Left ventricle myocardium superior (tissue), 1 donor: ENCODE measurements at regions not wholly inside any gene's neighbourhood (a gene's known extent, or its start where the extent isn't known, plus 50 kb on each side); places are given as distances from the start of the nearest gene placed in this dataset.
"Not testable (repeated sequence)": the region's sequence is repeated elsewhere in the genome, so short reads cannot be mapped to it uniquely, and the experiment has no call there.

Experiments used
- ATAC-seq: fragments of 200-7000 bp; cut with Tn5 transposase; one replicate; pipeline ENCODE4 v1.9.1; 2020; ENCODE audit warnings: mild to moderate bottlenecking, moderate library complexity
- DNase-seq: peaks from one replicate; pipeline ENCODE4 v3.0.0-alpha.2; 2020
- intact Hi-C: fragments of 100-400 bp; cut with micrococcal nuclease; formaldehyde crosslinking; loops from one replicate; pipeline ENCODE4 v1.11.0; 2022
- donor health status: DM: no; HTN: yes; CAD: no; lungs with severe emphysema.

GRCh38 chr3:71928212-71928611, 143.3 kb upstream of the PROK2 start:
- intact Hi-C loops, result no loop called here

DNA sequence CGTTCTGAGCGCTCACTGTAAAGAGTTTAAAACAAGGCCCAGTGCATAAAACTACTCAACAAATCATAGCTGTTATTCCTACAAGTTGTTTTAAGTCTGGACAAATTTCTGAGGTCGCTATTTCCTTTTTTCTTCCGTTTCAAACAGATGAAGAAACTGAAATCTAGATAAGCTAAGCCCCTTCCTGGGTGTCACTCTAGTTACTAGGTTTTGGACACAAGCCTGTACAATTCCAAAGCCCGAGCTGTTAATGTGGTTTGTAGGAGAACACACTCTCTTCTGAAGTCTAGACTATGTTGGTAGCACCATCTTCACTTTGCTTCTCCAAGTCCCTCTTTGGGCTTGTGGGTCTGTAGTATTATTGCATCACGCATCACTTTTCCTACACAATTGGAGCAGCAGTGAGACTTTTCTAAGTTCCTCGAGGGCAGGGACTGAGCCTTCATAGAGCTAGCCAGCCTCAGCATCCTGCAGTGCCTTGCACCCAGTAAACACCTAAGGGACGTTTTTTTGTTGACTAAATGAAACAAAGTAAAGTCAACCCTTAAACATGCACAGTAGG, 142.6 kb upstream of the PROK2 start:
- no peak for DNase-seq
- intact Hi-C loops, result no loop called here
- no peak for ATAC-seq

More at GRCh38 chr3:71928212-71928611, 143.3 kb upstream of the PROK2 start:
- ATAC-seq (no peak), DNase-seq (no peak)

GRCh38 chr3:71926616-71927015, 141.7 kb upstream of the PROK2 start:
- intact Hi-C loops, result no loop called here
- DNase-seq (no peak), ATAC-seq (no peak)

DNA sequence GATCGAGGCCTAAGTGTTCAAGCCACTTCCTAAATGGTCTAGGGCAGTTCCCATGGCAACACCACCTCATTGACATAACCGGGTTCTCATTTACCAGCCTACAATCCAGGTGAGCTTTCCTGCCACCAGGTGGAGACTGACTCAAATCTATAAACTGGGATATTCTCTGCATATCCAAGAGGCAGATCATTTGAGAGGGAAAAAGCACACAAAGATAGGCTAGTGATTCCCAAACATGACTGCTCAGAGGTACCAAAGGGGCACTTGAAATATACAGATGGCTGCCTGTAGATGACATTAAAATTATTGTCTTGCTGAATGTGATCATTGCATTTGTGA, 141.3 kb upstream of the PROK2 start:
- intact Hi-C loops, result no loop called here
- no peak for ATAC-seq

DNA sequence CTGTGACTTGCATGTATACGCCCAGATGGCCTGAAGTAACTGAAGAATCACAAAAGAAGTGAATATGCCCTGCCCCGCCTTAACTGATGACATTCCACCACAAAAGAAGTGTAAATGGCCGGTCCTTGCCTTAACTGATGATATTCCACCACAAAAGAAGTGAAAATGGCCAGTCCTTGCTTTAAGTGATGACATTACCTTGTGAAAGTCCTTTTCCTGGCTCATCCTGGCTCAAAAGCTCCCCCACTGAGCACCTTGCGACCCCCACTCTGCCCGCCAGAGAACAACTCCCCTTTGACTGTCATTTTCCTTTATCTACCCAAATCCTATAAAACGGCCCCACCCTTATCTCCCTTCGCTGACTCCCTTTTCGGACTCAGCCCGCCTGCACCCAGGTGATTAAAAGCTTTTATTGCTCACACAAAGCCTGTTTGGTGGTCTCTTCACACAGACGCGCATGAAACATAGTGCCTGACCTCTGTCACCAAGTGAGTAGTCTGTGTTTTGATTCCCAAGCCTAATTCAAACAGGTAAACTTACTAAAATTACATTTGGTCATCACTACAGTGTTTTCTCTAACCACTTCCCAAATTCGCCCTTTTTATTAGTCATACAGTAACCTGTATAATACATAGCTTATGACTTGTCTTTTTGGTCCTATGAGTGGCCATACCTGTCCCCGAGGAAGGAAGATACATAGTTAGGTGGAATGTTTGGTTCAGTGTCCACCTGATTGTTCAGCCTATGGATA, 140.7 kb upstream of the PROK2 start:
- ATAC-seq, DNase-seq, intact Hi-C loops: not testable (repeated sequence)

More for the DNA sequence above, 141.3 kb upstream of the PROK2 start:
- no peak for DNase-seq

DNA sequence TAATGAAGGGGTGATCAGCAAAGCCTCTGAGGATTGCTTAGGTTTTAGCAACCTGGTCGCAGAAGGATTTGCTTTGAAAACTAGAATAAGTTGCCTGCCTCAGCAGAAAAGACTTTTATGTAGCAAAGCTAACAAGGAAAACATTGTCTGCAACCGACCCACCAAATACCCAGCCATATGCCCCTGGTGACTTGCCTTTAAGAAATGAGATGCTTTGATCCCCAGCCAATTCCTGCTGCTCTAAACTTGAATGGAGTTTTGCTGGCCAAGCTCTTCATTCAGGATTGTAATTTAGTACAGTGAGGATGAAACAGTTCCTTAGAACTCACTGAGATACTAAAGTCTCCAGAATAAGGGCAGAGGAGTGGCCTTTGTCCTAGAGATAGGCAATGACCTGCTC, 139.8 kb upstream of the PROK2 start:
- no peak for ATAC-seq
- DNase-seq, result no peak
- intact Hi-C loops, result no loop called here

- intact Hi-C loops, result no loop called here
- DNase-seq (no peak), ATAC-seq (no peak)
Observed at GRCh38 chr3:71921036-71921435, 136.1 kb upstream of the PROK2 start.

- DNase-seq (no peak), ATAC-seq (no peak)
- intact Hi-C loops, result no loop called here
Observed at GRCh38 chr3:71919572-71919971, 134.6 kb upstream of the PROK2 start.

GRCh38 chr3:71917545-71917944, 132.6 kb upstream of the PROK2 start:
- no peak for ATAC-seq
- intact Hi-C loops, result no loop called here

DNA sequence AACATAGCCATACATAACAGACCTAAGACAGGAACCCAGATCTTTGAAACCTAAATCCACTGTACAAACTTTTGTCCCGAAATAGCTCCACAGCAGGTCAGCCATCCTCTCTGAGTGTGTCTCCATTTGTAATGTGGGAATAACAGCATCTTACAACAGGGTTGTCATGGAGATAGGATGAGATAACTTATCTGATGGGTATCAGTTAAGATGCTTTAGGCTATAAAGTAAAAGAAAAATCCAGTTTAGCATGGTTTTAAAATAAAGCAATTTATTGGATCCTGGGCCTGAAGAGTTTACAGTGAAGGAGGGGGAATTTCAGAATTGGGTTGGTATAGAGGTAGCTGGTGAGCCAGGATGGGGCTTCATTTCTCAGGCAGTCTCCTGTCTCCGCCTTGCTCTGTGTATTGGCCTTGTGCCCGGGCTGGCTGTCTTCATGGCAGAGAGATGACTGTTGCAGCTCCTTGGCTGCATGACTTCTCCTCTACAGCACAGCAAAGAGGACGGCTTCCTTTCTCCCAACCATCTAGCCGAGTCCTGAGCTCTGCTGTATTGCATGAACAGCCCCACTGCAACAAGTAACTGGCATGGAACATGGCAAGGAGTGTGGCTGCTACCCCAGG, 131.9 kb upstream of the PROK2 start:
- DNase-seq (peak; percentile 38), ATAC-seq (no peak)
- intact Hi-C loops, result no loop called here

More at GRCh38 chr3:71917545-71917944, 132.6 kb upstream of the PROK2 start:
- DNase-seq, result no peak

DNA sequence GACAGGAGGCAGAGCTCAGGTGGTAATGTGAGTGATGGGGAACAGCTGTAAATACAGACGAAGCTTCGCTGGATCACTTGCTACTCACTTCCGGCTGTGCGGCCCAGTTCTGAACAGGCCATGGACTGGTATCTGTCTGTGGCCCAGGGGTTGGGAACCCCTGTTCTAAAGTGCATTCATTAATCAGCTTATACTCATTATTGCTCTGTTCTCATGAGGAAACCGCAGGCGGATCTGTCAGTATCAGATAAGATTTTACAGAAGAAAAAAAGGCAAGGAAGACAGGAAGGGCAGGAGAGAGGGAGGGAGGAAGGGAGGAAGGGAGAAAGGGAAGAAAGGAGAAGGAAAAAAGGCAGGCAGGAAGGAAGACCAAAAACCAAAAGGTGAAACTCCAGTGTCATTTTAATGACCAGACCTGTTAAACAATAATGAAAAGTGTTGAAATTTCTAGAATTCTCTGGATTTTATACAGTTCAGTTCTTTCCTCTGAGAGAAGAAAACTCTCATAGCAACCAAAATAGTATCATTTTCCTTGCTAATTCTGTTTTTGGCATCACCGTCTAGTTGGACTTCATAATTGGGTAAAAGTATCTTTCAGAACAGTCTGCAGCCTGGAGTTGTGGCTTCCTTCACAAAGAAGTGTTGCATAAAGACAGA, 128.0 kb upstream of the PROK2 start:
- DNase-seq (no peak), ATAC-seq (no peak)
- intact Hi-C loops, result no loop called here

GRCh38 chr3:71910108-71910507, 125.2 kb upstream of the PROK2 start:
- intact Hi-C loops, result no loop called here
- no peak for DNase-seq
- no peak for ATAC-seq

DNA sequence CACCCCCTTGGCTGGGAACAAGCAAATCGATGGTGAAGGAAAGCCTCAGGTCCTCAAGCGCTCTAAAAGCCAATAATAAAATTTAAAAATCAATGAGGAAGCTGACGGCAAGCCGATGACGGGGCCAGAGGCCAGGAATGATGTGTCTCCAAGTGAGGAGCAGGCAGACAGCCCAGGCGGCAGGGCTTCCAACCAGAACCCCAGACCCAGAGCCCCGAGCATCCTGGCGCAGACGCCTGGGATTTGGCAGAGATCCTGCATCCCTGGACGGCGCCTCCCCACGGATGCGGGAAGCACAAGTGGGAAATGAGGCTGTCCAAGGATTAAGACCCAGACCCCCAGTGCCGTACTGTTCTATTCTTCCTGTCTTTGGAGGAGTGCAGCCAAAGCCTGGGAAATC, 123.0 kb upstream of the PROK2 start:
- peak; percentile 39 for DNase-seq
- ATAC-seq, result no peak
- intact Hi-C loops, result no loop called here

GRCh38 chr3:71906976-71907375, 122.0 kb upstream of the PROK2 start:
- DNase-seq, result no peak
- no peak for ATAC-seq
- intact Hi-C loops, result no loop called here

DNA sequence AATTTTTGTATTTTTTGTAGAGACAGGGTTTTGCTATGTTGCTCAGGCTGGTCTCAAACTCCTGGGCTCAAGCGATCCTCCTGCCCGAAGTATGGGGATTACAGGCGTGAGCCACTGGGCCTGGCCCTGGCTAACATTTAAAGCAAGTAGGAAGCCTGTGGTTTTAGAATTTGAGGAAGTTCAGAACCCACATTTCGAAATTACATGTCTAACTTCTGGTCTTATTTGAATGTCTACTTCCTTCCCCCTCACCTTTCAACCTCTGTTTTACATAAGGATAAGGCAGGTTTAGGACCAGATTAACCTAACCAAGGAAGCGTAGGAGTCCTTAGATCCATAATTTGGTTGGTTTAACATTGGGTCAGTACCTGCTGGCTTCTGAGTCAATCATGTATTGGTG, 120.5 kb upstream of the PROK2 start:
- peak; percentile 33 for DNase-seq
- peak; percentile 35 for ATAC-seq
- intact Hi-C loops, result no loop called here

DNA sequence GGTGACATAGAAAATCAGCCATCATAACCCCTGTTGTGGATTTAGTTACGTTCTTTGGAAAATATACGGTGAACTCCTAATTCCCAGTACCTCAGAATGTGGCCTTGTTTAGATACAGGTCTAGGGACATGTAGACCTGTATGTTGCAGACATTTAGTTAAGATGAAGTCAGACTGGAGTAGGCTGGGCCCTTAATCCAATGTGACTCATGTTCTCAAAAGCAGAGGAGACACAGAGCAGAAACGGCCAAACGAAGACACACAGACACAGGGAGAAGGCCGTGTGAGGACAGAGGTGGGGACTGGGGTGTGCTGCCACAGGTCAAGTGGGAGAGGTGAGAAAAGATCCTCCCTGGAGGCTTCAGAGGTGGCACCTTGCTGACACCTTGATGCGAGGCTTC, 119.0 kb upstream of the PROK2 start:
- ATAC-seq (no peak), DNase-seq (no peak)
- intact Hi-C loops, result no loop called here

DNA sequence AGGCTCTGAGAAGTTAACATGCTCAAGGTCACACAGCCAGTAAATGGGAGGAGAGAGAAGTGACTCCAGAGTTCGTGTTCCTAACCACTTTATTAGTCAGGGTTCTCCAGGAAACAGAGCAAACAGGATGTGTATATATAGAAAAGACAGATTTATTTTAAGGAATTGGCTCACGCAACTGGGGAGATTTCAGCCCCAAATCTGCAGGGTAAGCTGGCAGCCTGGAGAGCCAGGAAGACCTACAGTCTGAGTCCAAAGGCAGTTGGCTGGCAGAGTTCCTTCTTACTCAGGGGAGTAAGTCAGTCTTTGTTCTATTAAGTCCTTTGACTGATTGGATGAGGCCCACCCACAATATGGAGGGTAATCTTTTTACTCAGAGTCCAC, 118.2 kb upstream of the PROK2 start:
- ATAC-seq (peak; percentile 34), DNase-seq (no peak)
- intact Hi-C loops, result no loop called here

- no peak for ATAC-seq
- intact Hi-C loops, result no loop called here
Observed at GRCh38 chr3:71902258-71903111, 117.5 kb upstream of the PROK2 start.

DNA sequence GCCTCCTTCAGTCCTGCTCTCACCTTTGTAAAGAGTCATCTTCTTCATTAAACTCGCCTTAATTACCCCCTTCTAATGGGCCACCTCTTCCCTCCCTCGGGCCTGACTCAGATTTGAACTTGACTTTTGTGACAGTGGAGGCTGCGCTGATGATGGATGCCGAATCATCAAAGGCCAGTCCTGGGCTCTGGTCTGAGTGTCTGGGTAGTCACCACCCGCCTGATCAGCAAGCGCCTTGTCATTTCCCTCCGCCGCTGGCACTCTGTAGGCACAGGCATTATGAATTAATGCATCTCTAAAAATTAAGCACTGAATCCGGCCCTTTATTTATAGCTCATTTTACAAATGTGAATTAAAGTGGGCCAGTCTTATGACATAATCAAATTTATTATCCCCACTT, 116.7 kb upstream of the PROK2 start:
- ATAC-seq (no peak), DNase-seq (no peak)
- intact Hi-C loops, result no loop called here

More at GRCh38 chr3:71902258-71903111, 117.5 kb upstream of the PROK2 start:
- DNase-seq, result no peak
